Muscle of leg (tissue), 3 donors: ENCODE measurements at regions not wholly inside any gene's neighbourhood (a gene's known extent, or its start where the extent isn't known, plus 50 kb on each side); places are given as distances from the start of the nearest gene placed in this dataset.
"Not testable (repeated sequence)": the region's sequence is repeated elsewhere in the genome, so short reads cannot be mapped to it uniquely, and the experiment has no call there.

Experiments used
- DNase-seq: peaks from one replicate; pipeline ENCODE4 v3.0.0; 2013
- H3K27ac ChIP-seq: one replicate; pipeline ENCODE4 v1.5.1; 2013; ENCODE audit warnings: mild to moderate bottlenecking, low read length, control low read depth
- H3K27me3 ChIP-seq: one replicate; pipeline ENCODE4 v1.6.1; 2013; ENCODE audit warnings: low read length; ENCODE audit not compliant: control insufficient read depth, insufficient read depth
- H3K36me3 ChIP-seq: one replicate; pipeline ENCODE4 v1.6.1; 2013; ENCODE audit warnings: low read length; ENCODE audit not compliant: control insufficient read depth, insufficient read depth
- H3K4me1 ChIP-seq: one replicate; pipeline ENCODE4 v1.6.1; 2013; ENCODE audit warnings: low read length; ENCODE audit not compliant: control insufficient read depth, insufficient read depth
- H3K4me3 ChIP-seq: one replicate; pipeline ENCODE4 v1.5.1; 2013; ENCODE audit warnings: low read length, control low read depth
- H3K9me3 ChIP-seq: replicated peaks from 2 replicates; pipeline ENCODE4 v1.6.1; 2013; ENCODE audit warnings: low read depth, low read length; ENCODE audit not compliant: control insufficient read depth
- WGBS: methylation state at CpG from one replicate; pipeline ENCODE4 v1.1.5; 2013; ENCODE audit warnings: missing lambda C conversion rate; ENCODE audit not compliant: insufficient coverage; 5-methylcytosine and 5-hydroxymethylcytosine counted together

DNA sequence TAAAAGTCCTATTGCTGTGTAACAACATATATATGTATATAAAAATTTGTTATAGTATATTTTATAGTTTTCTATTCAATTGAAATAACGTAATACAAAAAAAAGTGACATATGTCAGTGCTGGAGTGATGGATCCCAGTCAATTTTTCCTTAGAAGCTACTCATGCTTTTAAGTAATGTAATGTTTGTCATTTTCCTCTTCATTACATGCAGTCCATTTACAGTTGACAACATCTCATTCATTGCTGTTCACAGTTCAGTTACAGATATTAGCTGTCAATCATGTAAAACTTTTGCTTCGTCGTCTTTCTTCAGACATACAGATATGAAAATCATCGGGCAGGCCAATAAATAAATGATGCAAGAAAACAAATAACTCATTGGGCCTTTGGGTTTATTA, 525.1 kb upstream of the PRR20A start:
- no peak for DNase-seq
- no peaks in the 10 kb centered on the region for H3K9me3 ChIP-seq
- no peak overlapping the region for H3K27ac ChIP-seq
- H3K4me3 ChIP-seq: no peak overlapping the region
- no peaks in the 10 kb centered on the region for H3K27me3 ChIP-seq
- H3K36me3 ChIP-seq: no peaks in the 10 kb centered on the region
- WGBS: no CpG with 5 or more reads among the region's 4 CpGs
- no peaks in the 10 kb centered on the region for H3K4me1 ChIP-seq

DNA sequence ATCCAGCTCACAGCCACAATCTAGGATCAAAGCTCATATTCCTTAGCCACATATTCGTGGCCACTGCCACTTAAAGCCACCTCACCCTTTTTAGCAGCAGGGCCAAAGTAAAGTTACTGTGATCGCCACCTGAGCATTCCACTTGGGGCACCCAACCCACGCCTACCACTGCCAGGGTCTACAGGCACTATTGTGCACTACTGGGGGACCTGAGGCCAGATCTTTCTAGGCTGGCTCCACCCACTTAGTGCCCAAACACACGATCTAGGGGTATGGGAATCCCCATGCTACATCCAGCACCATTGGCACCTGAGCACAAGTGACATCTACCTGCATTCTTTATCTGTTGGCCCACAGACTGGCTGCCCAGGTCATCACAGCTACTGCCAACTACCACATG, 517.9 kb upstream of the PRR20A start:
- H3K36me3 ChIP-seq: no peaks in the 10 kb centered on the region
- WGBS: 78% methylated on average over 4 of the region's 4 CpGs
- no peak overlapping the region for H3K4me3 ChIP-seq
- H3K9me3 ChIP-seq: peaks cover 15% of the 10 kb centered on the region
- H3K27me3 ChIP-seq: no peaks in the 10 kb centered on the region
- no peak for DNase-seq
- no peak overlapping the region for H3K27ac ChIP-seq
- no peaks in the 10 kb centered on the region for H3K4me1 ChIP-seq

DNA sequence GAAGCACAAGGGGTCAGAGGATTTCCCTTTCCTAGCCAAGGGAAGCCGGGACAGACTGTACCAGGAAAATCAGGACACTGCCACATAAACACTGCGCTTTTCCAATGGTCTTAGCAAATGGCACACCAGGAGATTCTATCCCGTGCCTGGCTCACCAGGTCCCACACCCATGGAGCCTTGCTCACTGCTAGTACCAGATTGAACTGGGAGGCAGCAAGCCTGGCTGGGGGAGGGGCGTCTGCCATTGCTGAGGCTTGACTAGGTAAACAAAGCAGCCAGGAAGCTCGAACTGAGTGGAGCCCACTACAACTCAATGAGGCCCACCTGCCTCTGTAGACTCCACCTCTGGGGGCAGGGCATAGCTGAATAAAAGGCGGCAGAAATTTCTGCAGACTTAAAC, 511.8 kb upstream of the PRR20A start:
- H3K27me3 ChIP-seq, H3K9me3 ChIP-seq, H3K27ac ChIP-seq, H3K36me3 ChIP-seq, DNase-seq, H3K4me3 ChIP-seq, H3K4me1 ChIP-seq: not testable (repeated sequence)
- 92% methylated on average over 5 of the region's 6 CpGs for WGBS

DNA sequence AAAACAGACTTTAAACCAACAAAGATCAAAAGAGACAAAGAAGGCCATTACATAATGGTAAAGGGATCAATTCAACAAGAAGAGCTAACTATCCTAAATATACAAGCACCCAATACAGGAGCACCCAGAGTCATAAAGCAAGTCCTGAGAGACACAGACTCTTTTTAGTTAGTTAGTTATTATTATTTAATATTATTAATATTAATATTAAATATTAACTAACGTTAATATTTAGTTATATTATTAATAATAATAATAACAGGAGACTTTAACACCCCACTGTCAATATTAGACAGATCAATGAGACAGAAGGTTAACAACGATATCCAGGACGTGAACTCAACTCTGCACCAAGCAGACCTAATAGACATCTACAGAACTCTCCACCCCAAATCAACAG, 509.7 kb upstream of the PRR20A start:
- not testable (repeated sequence) for H3K9me3 ChIP-seq, H3K4me1 ChIP-seq, DNase-seq, H3K27ac ChIP-seq, H3K27me3 ChIP-seq, H3K36me3 ChIP-seq, H3K4me3 ChIP-seq
- whole genome bisulfite sequencing: 100% methylated on average over 1 of the region's 3 CpGs

DNA sequence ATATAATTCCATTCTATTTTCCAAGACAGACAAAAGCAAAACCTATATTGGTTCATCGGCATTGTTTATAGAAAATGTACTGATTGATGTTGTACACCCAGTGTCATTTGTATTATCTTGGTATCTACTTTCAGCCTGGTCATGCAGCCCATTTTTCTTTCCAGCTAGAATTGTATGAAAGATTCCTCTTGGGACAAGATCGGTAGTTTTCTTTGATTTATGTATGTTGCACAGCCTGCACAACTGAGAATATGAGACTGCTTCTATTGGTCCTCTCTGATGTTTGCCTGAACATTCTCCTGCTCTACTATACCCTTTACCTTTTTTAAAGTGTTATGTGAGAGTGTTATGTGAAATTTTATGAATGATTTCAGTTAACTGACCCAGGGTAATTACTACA, 487.7 kb upstream of the PRR20A start:
- Histone ChIP-seq H3K4me1 (no peaks in the 10 kb centered on the region), H3K4me3 (no peak overlapping the region), H3K27ac (no peak overlapping the region), H3K36me3 (no peaks in the 10 kb centered on the region), H3K27me3 (no peaks in the 10 kb centered on the region), H3K9me3 (no peaks in the 10 kb centered on the region)
- WGBS: no CpG with 5 or more reads among the region's 2 CpGs
- DNase-seq: no peak

DNA sequence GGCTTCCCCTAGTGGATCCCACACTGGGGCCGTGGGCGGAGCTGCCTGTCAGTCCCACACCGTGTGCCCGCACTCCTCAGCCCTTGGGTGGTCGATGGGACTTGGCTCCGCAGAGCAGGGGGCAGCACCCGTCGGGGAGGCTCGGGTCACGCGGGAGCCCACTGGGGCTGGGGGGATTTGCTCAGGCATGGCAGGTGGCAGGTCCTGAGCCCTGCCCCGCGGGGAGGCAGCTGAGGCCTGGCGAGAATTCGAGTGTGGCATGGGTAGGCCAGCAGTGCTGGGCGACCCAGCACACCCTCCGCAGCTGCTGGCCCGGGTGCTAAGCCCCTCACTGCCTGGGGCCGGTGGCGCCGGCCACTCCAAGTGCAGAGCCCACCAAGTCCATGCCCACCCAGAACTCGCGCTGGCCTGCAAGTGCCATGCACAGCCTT, 481.7 kb upstream of the PRR20A start:
- peaks cover 7% of the 10 kb centered on the region for H3K9me3 ChIP-seq
- no peaks in the 10 kb centered on the region for H3K36me3 ChIP-seq
- no peaks in the 10 kb centered on the region for H3K27me3 ChIP-seq
- H3K4me1 ChIP-seq: no peaks in the 10 kb centered on the region
- H3K27ac ChIP-seq: no peak overlapping the region
- DNase-seq: no peak
- no peak overlapping the region for H3K4me3 ChIP-seq
- 95% methylated on average over 23 of the region's 23 CpGs for WGBS

DNA sequence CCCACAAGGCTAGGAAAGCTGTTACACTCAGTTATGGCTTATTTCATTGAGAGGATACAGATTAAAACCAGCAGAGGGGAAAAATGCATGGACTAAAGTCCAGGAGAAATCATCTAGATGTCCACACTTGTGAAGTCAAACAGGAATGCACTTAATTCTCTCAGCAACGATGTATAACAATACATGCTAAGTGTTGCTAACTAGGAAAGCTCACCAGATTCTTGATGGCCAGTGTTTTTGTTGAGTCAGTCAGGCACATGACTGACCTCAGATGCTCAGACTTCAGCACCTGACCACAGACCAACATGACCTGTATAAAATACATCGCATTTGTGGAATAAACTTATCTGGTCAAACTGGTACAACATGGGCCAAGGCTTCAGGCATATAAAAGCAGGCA, 470.2 kb upstream of the PRR20A start:
- Histone ChIP-seq H3K27ac (no peak overlapping the region), H3K4me1 (no peaks in the 10 kb centered on the region), H3K9me3 (no peaks in the 10 kb centered on the region), H3K4me3 (no peak overlapping the region), H3K27me3 (no peaks in the 10 kb centered on the region), H3K36me3 (no peaks in the 10 kb centered on the region)
- WGBS: 83% methylated on average over 2 of the region's 2 CpGs
- DNase-seq: no peak

DNA sequence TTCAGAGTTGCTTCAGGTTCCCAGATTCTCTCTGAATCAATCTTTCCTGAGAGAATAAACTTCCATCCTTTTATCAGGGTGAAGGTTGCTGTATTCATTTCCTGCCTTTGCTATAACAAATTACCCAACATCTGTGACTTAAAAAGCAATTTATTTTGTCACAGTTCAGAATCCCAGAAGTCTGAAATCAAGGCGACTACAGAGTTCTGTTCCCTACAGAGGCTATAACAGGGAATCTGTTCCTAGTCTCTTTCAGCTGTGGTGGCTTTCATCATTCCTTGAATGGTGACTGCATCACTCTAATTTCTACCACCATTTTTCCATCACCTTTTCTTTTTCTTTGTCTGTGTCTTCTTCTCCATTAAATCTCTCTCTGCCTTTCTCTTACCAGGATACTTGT, 459.3 kb upstream of the PRR20A start:
- WGBS: 60% methylated on average over 1 of the region's 1 CpG
- Histone ChIP-seq H3K36me3 (no peaks in the 10 kb centered on the region), H3K9me3 (peaks cover 2% of the 10 kb centered on the region), H3K4me3 (no peak overlapping the region), H3K27ac (no peak overlapping the region), H3K27me3 (no peaks in the 10 kb centered on the region), H3K4me1 (no peaks in the 10 kb centered on the region)
- DNase-seq: no peak

DNA sequence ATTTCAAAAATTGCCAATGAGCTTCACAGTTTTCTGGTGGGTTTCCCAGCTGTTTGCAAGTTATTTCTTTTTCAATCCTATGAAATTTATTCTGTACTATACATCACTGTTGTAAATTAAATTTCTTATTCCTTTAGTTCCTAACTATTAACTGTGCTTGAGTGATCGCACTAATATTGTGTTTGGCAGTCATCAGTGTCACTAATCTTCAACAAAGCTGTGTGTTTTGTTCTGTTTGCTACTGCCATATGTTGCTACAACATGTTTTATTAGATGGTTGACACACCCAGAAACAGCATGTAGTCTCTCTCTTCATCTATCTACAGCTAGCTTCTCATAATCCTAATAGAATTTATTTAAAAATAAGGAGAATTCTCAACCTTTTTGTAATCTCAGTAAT, 453.6 kb upstream of the PRR20A start:
- no peak overlapping the region for H3K4me3 ChIP-seq
- no CpG with 5 or more reads among the region's 1 CpG for WGBS
- H3K9me3 ChIP-seq: no peaks in the 10 kb centered on the region
- H3K4me1 ChIP-seq: no peaks in the 10 kb centered on the region
- no peak overlapping the region for H3K27ac ChIP-seq
- H3K36me3 ChIP-seq: no peaks in the 10 kb centered on the region
- no peaks in the 10 kb centered on the region for H3K27me3 ChIP-seq
- peak; percentile 10 for DNase-seq

DNA sequence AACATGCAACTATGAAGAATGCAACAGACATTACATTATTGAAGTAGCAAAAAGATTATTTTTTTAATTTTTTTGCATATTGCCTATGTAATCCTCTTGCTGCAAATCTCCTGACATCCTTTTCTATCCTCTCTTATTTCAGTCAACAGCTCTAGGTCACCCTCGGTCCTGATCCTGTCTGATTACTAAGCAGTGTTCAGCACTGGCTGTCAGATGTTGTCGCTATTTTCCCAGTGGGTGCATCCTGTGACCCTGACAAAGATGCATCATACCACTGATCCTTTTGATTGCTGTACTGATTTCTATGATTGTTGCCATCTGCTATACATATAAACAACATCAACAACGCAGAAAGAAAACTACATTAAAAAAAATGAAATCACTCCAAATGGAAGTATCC, 443.7 kb upstream of the PRR20A start:
- Histone ChIP-seq H3K4me1 (no peaks in the 10 kb centered on the region), H3K9me3 (no peaks in the 10 kb centered on the region), H3K27me3 (no peaks in the 10 kb centered on the region), H3K36me3 (no peaks in the 10 kb centered on the region), H3K4me3 (no peak overlapping the region), H3K27ac (no peak overlapping the region)
- 0% methylated on average over 1 of the region's 3 CpGs for WGBS
- no peak for DNase-seq

DNA sequence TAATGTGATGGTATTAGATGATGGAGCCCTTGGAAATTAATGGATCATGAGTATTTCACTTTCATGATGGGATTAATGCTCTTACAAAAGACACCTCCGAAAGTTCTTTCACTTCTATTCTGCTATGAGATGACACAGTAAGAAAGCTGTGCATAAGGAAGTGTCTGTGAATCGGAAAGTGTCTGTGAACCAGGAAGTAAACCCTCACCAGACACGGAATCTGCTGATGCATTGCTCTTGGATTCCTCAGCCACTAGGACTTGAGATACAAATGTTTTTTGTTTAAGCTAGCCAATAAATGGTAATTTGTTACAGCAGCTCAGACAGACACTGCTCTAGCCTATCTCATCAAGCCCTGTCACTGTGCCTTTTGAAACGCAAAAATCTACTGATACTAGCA, 440.4 kb upstream of the PRR20A start:
- Histone ChIP-seq H3K27me3 (no peaks in the 10 kb centered on the region), H3K27ac (no peak overlapping the region), H3K36me3 (no peaks in the 10 kb centered on the region), H3K4me1 (no peaks in the 10 kb centered on the region), H3K4me3 (no peak overlapping the region), H3K9me3 (no peaks in the 10 kb centered on the region)
- no peak for DNase-seq
- WGBS: no CpG with 5 or more reads among the region's 4 CpGs
